ENCODE measurements at regions not wholly inside any gene's neighbourhood (a gene's known extent, or its start where the extent isn't known, plus 50 kb on each side); places are given as distances from the start of the nearest gene placed in this dataset.

DNA sequence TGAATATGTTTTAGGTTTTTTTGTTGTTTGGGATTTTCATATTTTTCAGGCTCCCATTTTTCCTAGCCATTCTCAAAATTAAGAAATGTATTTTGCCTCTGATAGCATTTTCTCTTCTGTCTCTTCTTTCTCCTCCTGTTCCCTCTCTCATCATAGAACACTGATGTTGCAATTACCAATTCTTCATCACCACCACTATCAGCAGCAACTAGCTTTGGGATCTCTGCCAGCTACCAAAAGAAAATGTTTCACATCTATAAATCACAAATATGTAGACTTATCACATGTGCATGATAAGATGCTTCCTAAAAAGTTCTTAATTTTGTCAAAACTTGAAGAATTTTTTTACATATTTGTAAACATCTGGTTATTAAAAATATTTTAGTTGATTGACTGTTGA, 887.1 kb downstream of the MAT2B start:
- DNase-seq (ENCODE audit: low read depth): no peak

- no peak for DNase-seq (ENCODE audit: low read depth)
Measured at GRCh38 chr5:164394686-164395194, 889.3 kb downstream of the MAT2B start.

- no peak for DNase-seq (ENCODE audit: low read depth)
Measured at GRCh38 chr5:164412531-164412930, 907.1 kb downstream of the MAT2B start.

GRCh38 chr5:164420161-164420560, 914.7 kb downstream of the MAT2B start:
- no peak for DNase-seq (ENCODE audit: low read depth)

- no peak for DNase-seq (ENCODE audit: low read depth)
Measured at GRCh38 chr5:164422400-164422799, 917.0 kb downstream of the MAT2B start.

DNA sequence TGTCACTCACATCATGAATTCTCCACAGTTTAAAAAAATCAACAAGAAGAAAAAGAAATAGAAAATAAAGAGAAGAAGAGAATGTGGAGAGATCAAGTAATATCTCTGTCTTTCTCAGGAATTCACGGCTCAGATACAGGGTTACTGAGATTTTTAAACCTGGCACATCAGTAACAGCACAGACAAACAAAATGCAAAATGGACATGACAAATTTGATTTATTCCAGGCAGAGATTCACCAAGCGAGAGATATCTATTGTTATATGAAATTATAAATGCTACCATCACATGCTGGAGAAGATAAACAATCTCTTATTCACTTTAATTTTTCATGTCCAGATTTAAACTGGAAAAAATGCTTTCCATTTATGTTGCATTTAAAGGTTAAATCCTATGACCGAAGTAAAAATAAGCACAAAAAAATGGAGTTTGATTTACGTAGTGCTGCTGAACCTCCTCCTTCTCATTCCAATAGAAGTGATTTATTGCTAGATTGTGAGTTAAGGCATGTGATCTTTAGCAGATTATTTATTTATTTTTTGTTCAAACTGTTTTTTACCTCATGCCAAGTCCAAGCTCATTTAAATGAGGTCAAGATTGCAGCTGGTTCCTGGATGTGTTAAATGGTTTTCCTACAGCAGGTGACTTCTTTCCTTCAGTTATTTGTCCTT, 926.4 kb downstream of the MAT2B start:
- no peak for DNase-seq (ENCODE audit: low read depth)

DNA sequence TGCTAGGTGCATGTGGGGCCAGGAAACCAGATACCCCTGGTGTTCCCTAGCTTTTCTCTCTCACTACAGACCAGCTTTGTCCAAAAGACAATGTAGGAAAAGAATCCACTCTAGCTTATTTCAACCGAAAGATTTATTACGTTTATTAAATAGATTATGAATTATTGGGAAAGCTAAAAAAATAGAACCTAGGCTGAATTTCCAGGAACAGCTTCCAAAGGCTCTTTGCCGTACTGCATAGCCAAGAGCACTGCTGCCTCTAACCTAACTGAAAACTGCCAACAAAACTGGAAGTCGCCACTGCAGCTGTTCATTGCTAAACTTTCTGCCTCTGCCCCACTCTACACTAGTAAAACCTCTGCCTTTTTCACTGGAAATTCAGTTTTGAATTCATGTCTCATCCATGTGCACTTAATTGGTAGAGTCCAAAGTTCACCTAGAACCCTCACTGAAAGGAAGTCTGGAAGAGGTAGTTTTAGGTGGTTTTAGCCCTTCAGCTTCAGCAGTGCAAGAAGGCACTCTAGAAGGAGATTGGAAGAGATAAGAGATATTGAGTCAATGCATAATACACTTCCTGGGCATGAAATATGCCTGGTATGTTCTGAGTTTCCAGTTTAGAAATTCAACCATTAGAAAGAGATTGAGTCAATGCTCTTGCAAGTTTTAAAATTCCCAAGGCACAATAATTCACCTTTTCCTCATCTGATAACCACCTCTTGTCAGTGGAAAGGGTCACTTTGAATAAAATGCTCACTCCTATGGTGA, 927.9 kb downstream of the MAT2B start:
- no peak for DNase-seq (ENCODE audit: low read depth)

DNA sequence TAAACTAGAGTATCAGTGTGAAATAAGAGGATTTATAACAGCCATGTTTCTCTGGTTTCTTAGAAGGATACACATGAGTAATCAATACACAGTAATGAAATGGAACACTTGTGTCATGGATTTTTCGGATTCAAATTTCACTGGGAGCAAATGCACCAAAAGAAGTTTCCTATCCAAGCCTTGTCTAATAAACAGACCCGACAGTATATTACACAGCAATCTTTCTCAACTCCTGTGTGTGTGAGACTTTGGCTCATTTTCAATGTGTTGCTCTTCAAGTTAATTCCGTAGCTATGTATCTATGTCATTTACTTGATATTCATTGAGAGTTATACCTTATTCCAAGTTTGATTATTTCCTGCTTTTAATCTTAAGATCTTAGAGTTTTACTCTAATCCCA, 930.2 kb downstream of the MAT2B start:
- no peak for DNase-seq (ENCODE audit: low read depth)

GRCh38 chr5:164439799-164440198, 934.4 kb downstream of the MAT2B start:
- DNase-seq (ENCODE audit: low read depth): no peak

DNA sequence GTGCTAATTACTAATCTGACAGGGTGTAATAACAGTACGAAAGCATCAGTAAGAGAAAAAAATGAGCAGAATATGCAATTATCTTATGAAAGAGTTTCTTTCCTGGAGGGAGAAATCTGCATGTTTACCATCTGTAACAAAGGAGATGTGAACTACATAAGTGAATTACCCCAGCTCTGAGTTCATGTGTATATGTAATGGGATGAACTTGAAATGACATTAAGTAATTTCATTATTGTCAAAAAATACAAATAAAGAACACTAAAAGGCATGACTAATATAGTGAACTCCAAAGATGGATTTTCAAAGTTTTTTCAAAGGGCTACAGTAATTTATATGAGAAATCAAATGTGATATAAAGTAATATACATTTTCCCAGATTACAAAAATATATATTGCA, 944.0 kb downstream of the MAT2B start:
- no peak for DNase-seq (ENCODE audit: low read depth)

GRCh38 chr5:164466033-164466432, 960.6 kb downstream of the MAT2B start:
- DNase-seq (ENCODE audit: low read depth): no peak

- no peak for DNase-seq (ENCODE audit: low read depth)
Measured at GRCh38 chr5:164470312-164470711, 964.9 kb downstream of the MAT2B start.

GRCh38 chr5:164472165-164472564, 966.7 kb downstream of the MAT2B start:
- no peak for DNase-seq (ENCODE audit: low read depth)

DNA sequence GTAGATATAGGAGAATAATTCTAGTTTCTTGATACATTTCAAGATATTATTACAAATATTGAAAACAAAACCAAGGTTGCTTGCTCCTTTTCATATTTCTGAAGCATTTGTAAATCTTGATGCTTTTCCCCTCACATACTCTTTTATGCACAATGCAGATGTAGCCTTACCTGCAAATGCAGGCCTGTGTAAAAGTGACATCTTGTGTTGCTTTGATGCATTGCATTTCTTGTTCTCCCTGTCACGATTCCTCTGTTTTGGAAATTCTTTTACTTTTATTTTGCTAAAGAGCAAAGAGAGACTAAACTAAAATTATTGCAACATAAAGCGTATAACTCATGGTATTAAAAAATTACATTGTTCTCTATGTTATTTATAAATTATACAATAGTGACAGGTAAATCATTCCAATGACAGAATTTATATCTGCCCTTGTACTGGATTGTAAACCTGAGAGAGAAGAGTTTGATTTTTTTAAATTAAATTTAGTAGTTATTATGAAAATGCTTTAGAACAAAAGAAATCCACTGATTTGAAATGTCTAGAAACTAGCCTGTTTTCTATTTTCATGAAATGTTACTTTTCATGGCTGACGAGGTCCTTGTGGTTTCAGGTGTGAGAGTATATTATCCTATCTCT, 970.0 kb downstream of the MAT2B start:
- DNase-seq (ENCODE audit: low read depth): no peak

- no peak for DNase-seq (ENCODE audit: low read depth)
Measured at GRCh38 chr5:164481270-164481669, 975.9 kb downstream of the MAT2B start.

DNA sequence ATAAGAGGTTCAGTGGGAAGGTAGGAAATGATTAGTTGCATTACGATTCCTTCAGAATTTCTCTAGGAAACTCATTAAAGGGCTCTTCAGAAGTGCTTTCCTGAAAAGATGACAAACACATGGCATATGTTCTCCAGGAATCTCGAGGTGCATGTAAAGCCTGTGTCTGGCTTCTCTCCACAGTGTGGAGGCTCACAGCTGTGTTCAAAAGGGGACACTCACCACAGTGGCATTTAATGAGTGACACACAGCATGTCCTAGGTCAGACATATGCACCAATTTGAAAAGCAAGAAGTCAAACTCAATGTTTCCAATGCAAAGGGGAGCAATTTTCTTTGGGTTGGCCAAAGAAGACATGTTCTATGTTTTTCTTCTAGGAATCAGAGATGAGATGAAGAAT, 976.9 kb downstream of the MAT2B start:
- no peak for DNase-seq (ENCODE audit: low read depth)

DNA sequence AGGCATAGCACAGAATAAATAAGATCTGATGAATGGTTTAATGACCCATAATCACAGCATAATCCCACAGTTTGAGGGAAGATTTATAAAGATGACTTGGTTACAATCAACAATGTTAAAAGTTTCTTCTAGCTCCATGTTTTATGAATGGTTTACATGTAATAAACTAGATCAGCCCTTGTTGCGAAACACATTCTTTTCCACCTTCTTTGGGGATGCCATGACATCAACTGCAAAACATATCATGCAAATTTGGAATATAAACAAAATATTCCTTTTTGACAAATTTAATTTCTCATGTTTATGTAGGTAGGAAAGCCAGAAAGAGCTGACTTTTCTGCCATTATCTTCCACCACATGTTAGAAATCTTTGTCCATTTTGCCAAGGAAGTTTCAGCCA, 979.5 kb downstream of the MAT2B start:
- no peak for DNase-seq (ENCODE audit: low read depth)

GRCh38 chr5:164487939-164488338, 982.5 kb downstream of the MAT2B start:
- no peak for DNase-seq (ENCODE audit: low read depth)

DNA sequence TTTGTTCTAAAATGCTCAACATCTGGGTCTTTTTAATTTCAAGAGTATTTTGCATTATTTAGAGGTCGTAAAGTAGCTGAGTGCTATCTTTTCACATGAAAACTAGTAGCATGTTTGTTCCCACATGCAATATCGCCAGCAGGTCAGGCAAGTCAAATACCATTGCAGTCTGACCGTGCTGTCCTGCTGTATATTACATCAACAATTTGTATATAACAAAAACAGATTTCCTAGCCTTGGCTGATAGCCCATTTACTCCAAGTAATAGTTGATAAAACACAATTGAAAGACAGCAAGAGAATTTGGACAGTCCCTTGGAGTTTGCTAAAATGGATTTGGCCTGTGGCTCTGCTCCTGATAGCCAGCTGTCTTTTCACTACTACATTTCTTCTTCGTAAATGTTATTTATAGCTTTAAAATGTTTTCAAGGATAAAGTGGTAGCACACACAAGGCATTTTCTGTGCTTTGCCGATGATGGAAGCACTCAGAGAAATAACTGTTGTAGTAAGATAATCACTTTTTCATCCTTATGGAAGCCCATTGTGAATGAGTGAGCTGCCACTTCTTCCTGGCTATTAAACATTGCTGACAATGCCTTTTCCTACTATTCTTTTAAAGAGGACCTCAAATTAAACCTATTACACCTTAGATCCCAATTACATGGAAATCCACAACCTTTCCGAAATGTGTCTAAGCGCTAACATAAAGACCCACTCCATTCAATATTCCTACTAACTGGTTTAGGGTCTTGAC, 992.1 kb downstream of the MAT2B start:
- no peak for DNase-seq (ENCODE audit: low read depth)

DNA sequence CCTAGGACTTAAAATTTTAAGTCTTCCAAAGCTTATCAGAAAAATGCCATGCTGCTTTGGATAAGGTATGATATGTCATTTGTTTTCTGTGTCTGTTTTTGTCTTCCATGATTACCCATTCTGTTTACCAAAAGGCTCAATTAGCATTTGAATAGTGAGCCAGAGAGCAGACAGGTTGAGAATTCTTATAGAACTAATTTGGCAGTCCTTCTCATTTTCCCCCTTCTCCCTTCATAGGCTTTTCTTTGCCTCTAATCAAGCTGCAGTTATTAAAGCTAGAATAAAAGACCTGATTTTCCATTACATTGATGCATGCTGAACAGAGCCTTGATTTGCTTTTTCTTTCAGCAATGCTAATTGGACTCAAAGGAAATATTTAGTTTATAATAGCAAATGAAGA, 993.0 kb downstream of the MAT2B start:
- no peak for DNase-seq (ENCODE audit: low read depth)

GRCh38 chr5:164500856-164501255, 995.4 kb downstream of the MAT2B start:
- DNase-seq (ENCODE audit: low read depth): no peak

DNA sequence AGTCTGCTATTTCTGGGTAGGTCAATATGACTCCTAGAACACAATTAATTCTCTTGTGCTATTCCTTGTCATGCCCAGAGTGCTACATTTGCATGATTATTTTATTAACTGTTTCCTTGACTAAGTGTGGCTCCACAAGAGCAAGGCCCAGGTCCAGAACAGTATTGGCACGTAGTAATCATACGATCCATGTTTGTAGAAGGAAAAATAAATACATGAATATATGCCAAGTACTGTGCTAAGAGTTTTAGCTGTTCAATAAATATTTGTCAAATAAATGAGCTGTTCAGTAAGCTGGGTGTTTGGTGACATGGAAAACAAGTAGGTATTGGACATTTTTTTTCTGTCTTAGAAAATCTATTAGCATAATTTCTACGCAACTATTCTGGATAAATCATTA, 995.9 kb downstream of the MAT2B start:
- no peak for DNase-seq (ENCODE audit: low read depth)
